HG03196 (cell line): ENCODE measurements at regions not wholly inside any gene's neighbourhood (a gene's known extent, or its start where the extent isn't known, plus 50 kb on each side); places are given as distances from the start of the nearest gene placed in this dataset.
"Not testable (repeated sequence)": the region's sequence is repeated elsewhere in the genome, so short reads cannot be mapped to it uniquely, and the experiment has no call there.

Experiments used
- ATAC-seq: cut with Tn5 transposase; IDR thresholded peaks from one replicate; pipeline ENCODE4 v1.9.1; 2021; ENCODE audit not compliant: unreplicated experiment

- ATAC-seq, result no peak
Measured at GRCh38 chr6:145540741-145541140, 194.6 kb downstream of the EPM2A start.

- ATAC-seq, result no peak
Measured at GRCh38 chr6:145544041-145544440, 191.3 kb downstream of the EPM2A start.

- no peak for ATAC-seq
Measured at GRCh38 chr6:145544514-145544913, 190.8 kb downstream of the EPM2A start.

- no peak for ATAC-seq
Measured at GRCh38 chr6:145546265-145546664, 189.1 kb downstream of the EPM2A start.

- ATAC-seq, result no peak
Measured at GRCh38 chr6:145547594-145548335, 187.6 kb downstream of the EPM2A start.

- ATAC-seq, result no peak
Measured at GRCh38 chr6:145548933-145549648, 186.2 kb downstream of the EPM2A start.

- no peak for ATAC-seq
Measured at GRCh38 chr6:145551164-145551563, 184.2 kb downstream of the EPM2A start.

GRCh38 chr6:145555084-145555483 is 180.2 kb downstream of the EPM2A start:
- no peak for ATAC-seq

GRCh38 chr6:145557474-145557873 is 177.8 kb downstream of the EPM2A start:
- ATAC-seq, result no peak

GRCh38 chr6:145559836-145560235 is 175.5 kb downstream of the EPM2A start:
- ATAC-seq, result no peak

- ATAC-seq, result no peak
Measured at GRCh38 chr6:145561095-145562072, 173.9 kb downstream of the EPM2A start.

- no peak for ATAC-seq
Measured at GRCh38 chr6:145562771-145563615, 172.3 kb downstream of the EPM2A start.

GRCh38 chr6:145564553-145564952 is 170.8 kb downstream of the EPM2A start:
- ATAC-seq, result no peak

GRCh38 chr6:145567684-145568252 is 167.6 kb downstream of the EPM2A start:
- no peak for ATAC-seq

GRCh38 chr6:145569140-145569539 is 166.2 kb downstream of the EPM2A start:
- no peak for ATAC-seq

GRCh38 chr6:145570336-145570735 is 165.0 kb downstream of the EPM2A start:
- not testable (repeated sequence) for ATAC-seq

- ATAC-seq, result not testable (repeated sequence)
Measured at GRCh38 chr6:145574269-145574668, 161.1 kb downstream of the EPM2A start.
